Activated CD4-positive, alpha-beta T cell treated with anti-CD3 and anti-CD28 coated beads, Interleukin-2, amount 10 ng/mL, durations not matched to agents 24 days and 14 days (primary cell): ENCODE measurements at regions not wholly inside any gene's neighbourhood (a gene's known extent, or its start where the extent isn't known, plus 50 kb on each side); places are given as distances from the start of the nearest gene placed in this dataset.

Experiments
- DNase-seq: peaks from one replicate; pipeline ENCODE4 v3.0.0; 2022
- H3K27ac Mint-ChIP-seq: one replicate; pipeline ENCODE4 v1.8.0; 2022; ENCODE audit warnings: mild to moderate bottlenecking, mixed read lengths
- H3K27me3 Mint-ChIP-seq: one replicate; pipeline ENCODE4 v1.8.0; 2022; ENCODE audit warnings: mixed read lengths
- H3K36me3 Mint-ChIP-seq: one replicate; pipeline ENCODE4 v1.8.0; 2022; ENCODE audit warnings: low read depth, mild to moderate bottlenecking, mixed read lengths
- H3K4me1 Mint-ChIP-seq: one replicate; pipeline ENCODE4 v1.8.0; 2021; ENCODE audit warnings: mixed read lengths
- H3K4me3 Mint-ChIP-seq: one replicate; pipeline ENCODE4 v1.8.0; 2022; ENCODE audit warnings: mild to moderate bottlenecking, moderate library complexity, mixed read lengths
- H3K9me3 Mint-ChIP-seq: one replicate; pipeline ENCODE4 v1.8.0; 2021; ENCODE audit warnings: mixed read lengths
- intact Hi-C: fragments of 100-400 bp; cut with micrococcal nuclease; formaldehyde crosslinking; loops from one replicate; pipeline ENCODE4 v1.15.1; 2023

GRCh38 chr18:69176741-69177140 is 223.9 kb upstream of the DOK6 start:
- H3K9me3 Mint-ChIP-seq = no peaks in the 10 kb centered on the region
- H3K4me3 Mint-ChIP-seq = no peak overlapping the region
- intact Hi-C loops = no loop called here
- no peak overlapping the region for H3K27ac Mint-ChIP-seq
- no peaks in the 10 kb centered on the region for H3K27me3 Mint-ChIP-seq
- no peak for DNase-seq
- H3K4me1 Mint-ChIP-seq = no peaks in the 10 kb centered on the region
- no peaks in the 10 kb centered on the region for H3K36me3 Mint-ChIP-seq

DNA sequence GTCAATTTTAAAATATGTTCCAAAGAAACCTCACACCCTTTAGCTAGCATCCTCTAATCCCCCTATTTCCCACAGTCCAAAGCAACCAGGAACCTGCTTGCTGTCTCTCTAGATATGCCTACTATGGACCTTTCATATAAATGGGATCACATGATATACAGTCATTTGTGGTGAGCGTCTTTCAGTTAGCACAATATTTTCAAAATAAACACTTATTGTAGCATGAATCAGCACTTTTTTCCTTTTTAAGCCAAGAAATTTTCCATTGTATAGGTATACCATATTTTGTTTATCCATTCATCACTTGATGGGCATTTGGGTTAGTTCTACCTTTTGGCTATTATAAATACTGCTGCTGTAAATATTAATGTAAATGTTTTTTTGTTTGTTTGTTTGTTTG is 223.0 kb upstream of the DOK6 start:
- Mint-ChIP-seq H3K9me3 (no peaks in the 10 kb centered on the region), H3K27ac (no peak overlapping the region), H3K4me1 (no peaks in the 10 kb centered on the region), H3K36me3 (no peaks in the 10 kb centered on the region), H3K4me3 (no peak overlapping the region), H3K27me3 (no peaks in the 10 kb centered on the region)
- DNase-seq = no peak
- intact Hi-C loops = no loop called here

GRCh38 chr18:69186162-69186561 is 214.5 kb upstream of the DOK6 start:
- H3K27me3 Mint-ChIP-seq = no peaks in the 10 kb centered on the region
- H3K27ac Mint-ChIP-seq = no peak overlapping the region
- no peaks in the 10 kb centered on the region for H3K9me3 Mint-ChIP-seq
- no peaks in the 10 kb centered on the region for H3K36me3 Mint-ChIP-seq
- H3K4me3 Mint-ChIP-seq = no peak overlapping the region
- no peak for DNase-seq
- no peaks in the 10 kb centered on the region for H3K4me1 Mint-ChIP-seq
- intact Hi-C loops = no loop called here

DNA sequence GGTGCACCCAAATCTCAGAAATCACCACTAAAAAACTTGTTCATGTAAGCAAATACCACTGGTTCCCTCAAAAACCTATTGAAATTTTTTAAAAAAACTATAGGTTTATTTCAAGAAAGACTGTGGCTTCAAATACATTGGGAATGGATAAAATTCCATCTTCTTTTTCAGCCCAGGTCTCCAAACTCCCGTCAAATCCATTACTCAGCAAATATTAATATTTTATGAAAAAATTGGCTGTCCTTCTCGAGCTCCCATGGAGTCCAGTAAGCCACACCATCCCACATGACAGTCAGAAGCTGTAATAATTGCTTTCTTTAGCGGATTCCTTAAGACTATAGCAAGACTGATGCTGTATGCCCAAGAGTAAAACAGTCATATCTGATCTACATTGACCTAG is 204.4 kb upstream of the DOK6 start:
- intact Hi-C loops = no loop called here
- Mint-ChIP-seq H3K36me3 (no peaks in the 10 kb centered on the region), H3K4me3 (no peak overlapping the region), H3K27me3 (no peaks in the 10 kb centered on the region), H3K27ac (no peak overlapping the region), H3K9me3 (no peaks in the 10 kb centered on the region), H3K4me1 (no peaks in the 10 kb centered on the region)
- DNase-seq = no peak

- Mint-ChIP-seq H3K27ac (no peak overlapping the region), H3K27me3 (no peaks in the 10 kb centered on the region), H3K4me1 (no peaks in the 10 kb centered on the region), H3K36me3 (no peaks in the 10 kb centered on the region), H3K9me3 (no peaks in the 10 kb centered on the region), H3K4me3 (no peak overlapping the region)
- intact Hi-C loops = no loop called here
- no peak for DNase-seq
Observed at GRCh38 chr18:69205925-69206324, 194.8 kb upstream of the DOK6 start.

DNA sequence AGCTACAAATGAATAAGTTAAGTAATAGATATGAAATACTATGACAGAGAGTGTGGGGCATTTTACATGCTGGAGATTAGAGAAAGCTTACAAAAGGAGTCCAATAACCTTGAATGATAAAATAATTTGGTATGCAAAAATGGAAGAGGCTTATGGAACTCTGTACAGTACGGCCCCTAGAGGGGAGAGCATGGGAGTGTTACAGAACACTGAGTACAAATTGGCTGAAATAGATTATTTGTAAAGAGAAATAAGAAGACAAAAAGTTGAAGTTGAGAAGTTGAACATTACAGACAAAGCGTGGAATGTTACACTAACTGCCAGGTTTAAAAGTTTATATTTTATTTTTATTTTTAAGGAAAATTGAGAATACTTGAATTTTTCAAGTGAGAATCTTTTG is 192.1 kb upstream of the DOK6 start:
- no peak overlapping the region for H3K27ac Mint-ChIP-seq
- H3K27me3 Mint-ChIP-seq = no peaks in the 10 kb centered on the region
- no peak for DNase-seq
- H3K9me3 Mint-ChIP-seq = no peaks in the 10 kb centered on the region
- H3K4me3 Mint-ChIP-seq = no peak overlapping the region
- H3K4me1 Mint-ChIP-seq = no peaks in the 10 kb centered on the region
- intact Hi-C loops = no loop called here
- no peaks in the 10 kb centered on the region for H3K36me3 Mint-ChIP-seq

DNA sequence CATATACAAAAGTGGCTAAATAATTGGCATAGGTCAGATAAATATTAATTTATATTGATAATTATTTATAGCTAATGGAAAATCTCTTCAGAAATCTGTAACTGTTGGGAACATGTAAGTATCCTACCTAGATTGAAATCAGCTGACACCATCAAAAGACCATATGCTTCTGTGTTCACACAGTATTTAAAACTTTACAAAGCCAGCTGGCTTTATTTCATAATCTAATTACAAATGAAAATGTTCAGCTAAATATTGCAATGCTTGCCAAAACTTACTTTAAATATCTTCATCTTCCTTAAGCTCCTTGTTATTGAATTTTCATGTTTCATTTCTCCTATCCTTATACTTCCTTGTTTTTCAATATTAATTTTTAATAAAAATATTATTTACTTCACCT is 190.9 kb upstream of the DOK6 start:
- Mint-ChIP-seq H3K27ac (no peak overlapping the region), H3K27me3 (no peaks in the 10 kb centered on the region), H3K9me3 (no peaks in the 10 kb centered on the region), H3K36me3 (no peaks in the 10 kb centered on the region), H3K4me3 (no peak overlapping the region), H3K4me1 (no peaks in the 10 kb centered on the region)
- intact Hi-C loops = no loop called here
- DNase-seq = no peak

DNA sequence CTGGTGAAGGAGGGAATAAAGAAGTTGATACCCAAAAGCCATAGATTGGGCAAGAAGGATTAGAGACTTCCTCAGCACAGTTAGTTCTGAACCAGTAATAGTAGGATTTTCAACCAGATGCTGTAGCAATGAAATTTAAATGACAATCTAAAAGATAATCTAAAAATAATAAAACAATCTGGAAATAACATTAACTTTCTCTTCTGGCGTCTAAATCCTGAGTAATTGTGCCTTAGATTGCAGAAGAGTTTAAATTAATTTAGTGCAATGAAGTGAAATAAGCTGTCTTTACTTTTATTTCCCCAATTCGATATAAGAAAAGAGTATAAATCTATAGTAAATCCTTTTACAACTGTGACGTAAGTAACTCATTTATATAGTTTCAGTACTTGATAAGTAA is 186.8 kb upstream of the DOK6 start:
- H3K27ac Mint-ChIP-seq = no peak overlapping the region
- intact Hi-C loops = no loop called here
- no peaks in the 10 kb centered on the region for H3K27me3 Mint-ChIP-seq
- no peak for DNase-seq
- H3K4me1 Mint-ChIP-seq = no peaks in the 10 kb centered on the region
- no peak overlapping the region for H3K4me3 Mint-ChIP-seq
- H3K9me3 Mint-ChIP-seq = no peaks in the 10 kb centered on the region
- H3K36me3 Mint-ChIP-seq = no peaks in the 10 kb centered on the region

- Mint-ChIP-seq H3K27me3 (no peaks in the 10 kb centered on the region), H3K27ac (no peak overlapping the region), H3K4me3 (no peak overlapping the region), H3K36me3 (no peaks in the 10 kb centered on the region), H3K9me3 (no peaks in the 10 kb centered on the region), H3K4me1 (no peaks in the 10 kb centered on the region)
- intact Hi-C loops = no loop called here
- DNase-seq = no peak
Observed at GRCh38 chr18:69215161-69215560, 185.5 kb upstream of the DOK6 start.

- no peaks in the 10 kb centered on the region for H3K27me3 Mint-ChIP-seq
- no peaks in the 10 kb centered on the region for H3K36me3 Mint-ChIP-seq
- H3K27ac Mint-ChIP-seq = no peak overlapping the region
- intact Hi-C loops = no loop called here
- no peak overlapping the region for H3K4me3 Mint-ChIP-seq
- no peak for DNase-seq
- H3K9me3 Mint-ChIP-seq = no peaks in the 10 kb centered on the region
- no peaks in the 10 kb centered on the region for H3K4me1 Mint-ChIP-seq
Observed at GRCh38 chr18:69216321-69216720, 184.4 kb upstream of the DOK6 start.

GRCh38 chr18:69217196-69218000 is 183.3 kb upstream of the DOK6 start:
- H3K9me3 Mint-ChIP-seq = no peaks in the 10 kb centered on the region
- no peaks in the 10 kb centered on the region for H3K27me3 Mint-ChIP-seq
- no peaks in the 10 kb centered on the region for H3K36me3 Mint-ChIP-seq
- H3K4me1 Mint-ChIP-seq = no peaks in the 10 kb centered on the region
- H3K27ac Mint-ChIP-seq = no peak overlapping the region
- no peak for DNase-seq
- H3K4me3 Mint-ChIP-seq = no peak overlapping the region
- intact Hi-C loops = no loop called here

DNA sequence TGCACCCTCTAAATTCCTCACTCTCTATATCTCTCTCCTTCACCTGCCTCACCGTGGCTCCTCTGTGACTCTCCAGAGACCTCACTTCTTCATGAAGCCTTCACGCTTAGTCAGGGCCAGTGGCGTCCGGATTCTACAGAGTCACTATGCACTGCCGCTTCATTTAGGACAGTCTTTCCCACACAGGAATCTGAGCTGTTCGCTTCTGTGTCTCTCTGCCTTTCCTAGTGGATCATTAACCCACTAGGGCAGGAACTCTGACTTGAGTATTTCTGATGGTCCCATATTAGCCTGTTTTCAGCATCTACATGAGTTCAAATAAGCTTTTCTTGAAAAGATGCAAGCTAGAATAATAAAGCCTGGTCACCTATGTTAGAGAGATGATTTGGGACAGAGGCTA is 180.2 kb upstream of the DOK6 start:
- no peaks in the 10 kb centered on the region for H3K9me3 Mint-ChIP-seq
- no peak overlapping the region for H3K4me3 Mint-ChIP-seq
- H3K27ac Mint-ChIP-seq = no peak overlapping the region
- no peaks in the 10 kb centered on the region for H3K36me3 Mint-ChIP-seq
- H3K4me1 Mint-ChIP-seq = no peaks in the 10 kb centered on the region
- intact Hi-C loops = no loop called here
- H3K27me3 Mint-ChIP-seq = no peaks in the 10 kb centered on the region
- no peak for DNase-seq

- Mint-ChIP-seq H3K27me3 (no peaks in the 10 kb centered on the region), H3K27ac (no peak overlapping the region), H3K4me3 (no peak overlapping the region), H3K9me3 (no peaks in the 10 kb centered on the region), H3K4me1 (no peaks in the 10 kb centered on the region), H3K36me3 (no peaks in the 10 kb centered on the region)
- intact Hi-C loops = no loop called here
- DNase-seq = no peak
Observed at GRCh38 chr18:69222089-69222488, 178.6 kb upstream of the DOK6 start.

DNA sequence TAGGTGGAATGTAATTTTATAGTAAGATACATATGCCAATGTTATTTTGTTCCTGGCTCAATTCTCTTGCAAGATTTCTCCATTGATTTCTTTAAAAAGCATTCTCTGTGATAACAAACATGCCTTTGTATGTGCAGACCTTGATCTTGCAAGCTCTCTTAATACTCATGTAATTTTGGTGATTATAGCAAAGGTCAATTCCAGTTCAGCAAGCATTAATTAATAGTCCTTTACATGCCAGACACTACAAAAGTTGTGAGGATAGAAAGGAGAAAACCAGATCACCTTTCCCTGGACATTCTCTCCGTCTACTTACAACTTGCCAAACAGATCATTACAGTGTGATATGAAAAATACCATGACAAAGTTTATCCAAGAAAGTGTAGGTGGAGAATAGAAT is 173.7 kb upstream of the DOK6 start:
- no peaks in the 10 kb centered on the region for H3K9me3 Mint-ChIP-seq
- no peak for DNase-seq
- H3K36me3 Mint-ChIP-seq = no peaks in the 10 kb centered on the region
- H3K4me3 Mint-ChIP-seq = no peak overlapping the region
- no peaks in the 10 kb centered on the region for H3K4me1 Mint-ChIP-seq
- H3K27me3 Mint-ChIP-seq = no peaks in the 10 kb centered on the region
- no peak overlapping the region for H3K27ac Mint-ChIP-seq
- intact Hi-C loops = no loop called here

DNA sequence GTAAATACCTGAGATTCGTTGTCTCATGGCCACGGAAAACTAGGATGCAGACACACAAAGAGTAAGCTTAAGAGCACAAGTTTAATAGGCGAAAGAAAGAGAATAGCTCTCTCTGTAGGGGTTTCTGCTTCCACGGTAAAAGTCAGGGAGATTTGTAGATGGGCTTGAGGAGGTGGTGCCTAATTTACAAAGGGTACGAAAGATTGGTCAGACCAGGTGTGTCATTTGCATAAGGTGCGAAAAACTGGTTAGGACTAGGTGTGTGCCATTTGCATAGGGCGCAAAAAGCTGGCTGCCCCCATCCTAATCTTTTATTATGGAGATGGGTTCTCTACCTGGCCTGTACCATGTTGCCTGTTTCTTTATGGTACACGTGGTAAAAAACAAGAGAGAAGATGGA is 170.5 kb upstream of the DOK6 start:
- intact Hi-C loops = no loop called here
- Mint-ChIP-seq H3K4me1 (no peaks in the 10 kb centered on the region), H3K4me3 (no peak overlapping the region), H3K36me3 (no peaks in the 10 kb centered on the region), H3K9me3 (no peaks in the 10 kb centered on the region), H3K27ac (no peak overlapping the region), H3K27me3 (no peaks in the 10 kb centered on the region)
- DNase-seq = no peak
